GM20000 (cell line): ENCODE measurements at regions not wholly inside any gene's neighbourhood (a gene's known extent, or its start where the extent isn't known, plus 50 kb on each side); places are given as distances from the start of the nearest gene placed in this dataset.

Source experiments
- DNase-seq: peaks from one replicate; pipeline ENCODE4 v3.0.0; 2012; ENCODE audit warnings: low spot score
- TF ChIP-seq, protein P1 (sequence below): IDR thresholded peaks from 2 replicates; pipeline ENCODE4 v1.5.1; 2012; ENCODE audit warnings: mild to moderate bottlenecking, control low read depth; ENCODE audit errors: extremely low read depth, missing control alignments

- DNase-seq, result peak; percentile 32
- TF ChIP-seq, protein P1, sequence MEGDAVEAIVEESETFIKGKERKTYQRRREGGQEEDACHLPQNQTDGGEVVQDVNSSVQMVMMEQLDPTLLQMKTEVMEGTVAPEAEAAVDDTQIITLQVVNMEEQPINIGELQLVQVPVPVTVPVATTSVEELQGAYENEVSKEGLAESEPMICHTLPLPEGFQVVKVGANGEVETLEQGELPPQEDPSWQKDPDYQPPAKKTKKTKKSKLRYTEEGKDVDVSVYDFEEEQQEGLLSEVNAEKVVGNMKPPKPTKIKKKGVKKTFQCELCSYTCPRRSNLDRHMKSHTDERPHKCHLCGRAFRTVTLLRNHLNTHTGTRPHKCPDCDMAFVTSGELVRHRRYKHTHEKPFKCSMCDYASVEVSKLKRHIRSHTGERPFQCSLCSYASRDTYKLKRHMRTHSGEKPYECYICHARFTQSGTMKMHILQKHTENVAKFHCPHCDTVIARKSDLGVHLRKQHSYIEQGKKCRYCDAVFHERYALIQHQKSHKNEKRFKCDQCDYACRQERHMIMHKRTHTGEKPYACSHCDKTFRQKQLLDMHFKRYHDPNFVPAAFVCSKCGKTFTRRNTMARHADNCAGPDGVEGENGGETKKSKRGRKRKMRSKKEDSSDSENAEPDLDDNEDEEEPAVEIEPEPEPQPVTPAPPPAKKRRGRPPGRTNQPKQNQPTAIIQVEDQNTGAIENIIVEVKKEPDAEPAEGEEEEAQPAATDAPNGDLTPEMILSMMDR, result no peak
Measured at GRCh38 chr9:99595796-99596195, 225.9 kb upstream of the NR4A3 start.

DNA sequence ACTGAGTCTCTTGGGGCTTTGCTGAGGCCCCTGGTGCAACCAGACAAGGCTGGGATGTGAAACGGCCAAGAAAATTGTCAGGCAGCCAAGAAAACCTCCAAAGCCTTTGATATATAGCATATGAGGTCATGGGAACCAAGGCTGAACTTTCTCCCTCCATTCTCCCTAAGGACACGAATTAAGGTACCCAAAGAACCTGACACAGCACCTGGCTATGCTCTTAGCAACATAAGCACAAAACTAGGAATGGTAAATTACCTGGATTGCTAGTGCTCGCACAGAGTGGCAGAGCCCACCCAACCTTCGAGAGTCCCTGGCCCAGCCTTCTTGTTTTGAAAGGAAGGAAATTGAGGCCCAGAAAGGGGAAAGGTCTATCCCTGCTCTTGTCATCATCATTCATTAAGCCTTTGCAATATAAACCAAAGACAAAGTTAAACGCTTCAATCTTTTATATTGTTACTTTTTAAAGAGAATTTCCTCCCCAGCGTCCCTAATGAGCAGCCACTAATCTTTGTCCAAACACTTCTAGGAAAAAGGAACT, 220.0 kb upstream of the NR4A3 start:
- DNase-seq, result no peak
- TF ChIP-seq, protein P1, result no peak

DNA sequence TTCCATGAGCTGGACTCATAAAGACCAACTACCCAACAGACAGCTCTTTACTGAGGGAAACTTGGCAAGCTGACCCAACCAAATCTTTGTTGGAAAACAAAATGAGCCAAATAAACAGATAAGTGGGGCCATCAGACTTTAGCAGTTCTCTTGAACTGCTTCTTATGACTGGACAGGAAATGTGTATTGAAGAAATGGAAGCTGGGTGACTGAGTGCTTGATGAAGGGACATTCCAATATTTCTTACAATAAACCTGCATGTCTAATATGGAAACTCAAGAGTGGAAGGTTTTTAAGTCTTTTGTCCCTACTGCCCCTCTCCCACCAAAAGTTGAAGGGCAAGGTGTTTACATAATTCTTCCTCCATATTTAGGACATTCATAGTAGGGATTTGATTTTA, 218.8 kb upstream of the NR4A3 start:
- TF ChIP-seq, protein P1, result no peak
- DNase-seq, result peak; percentile 20

GRCh38 chr9:99605016-99605743, 216.5 kb upstream of the NR4A3 start:
- TF ChIP-seq, protein P1, result no peak

GRCh38 chr9:99606296-99606695, 215.4 kb upstream of the NR4A3 start:
- TF ChIP-seq, protein P1, result no peak
- DNase-seq, result no peak

More at GRCh38 chr9:99605016-99605743, 216.5 kb upstream of the NR4A3 start:
- no peak for DNase-seq

GRCh38 chr9:99606957-99607356, 214.7 kb upstream of the NR4A3 start:
- DNase-seq, result no peak
- TF ChIP-seq, protein P1, result no peak

- TF ChIP-seq, protein P1, result no peak
- DNase-seq, result no peak
Measured at GRCh38 chr9:99607842-99608448, 213.7 kb upstream of the NR4A3 start.
